Neural cell (in vitro differentiated cells): ENCODE measurements at regions not wholly inside any gene's neighbourhood (a gene's known extent, or its start where the extent isn't known, plus 50 kb on each side); places are given as distances from the start of the nearest gene placed in this dataset.

Source experiments
- H2AFZ ChIP-seq: fragments of 200-600, 300-800 bp; sonication (generic), shearing (Covaris generic); 2 replicates; pipeline ENCODE4 v1.6.0; 2014; ENCODE audit warnings: low read depth, mild to moderate bottlenecking, antibody characterized with exemption, low read length, moderate library complexity
- H3F3A ChIP-seq: fragments of 200-600 bp; shearing (Covaris generic); 2 replicates; pipeline ENCODE4 v1.6.1; 2016; ENCODE audit warnings: mild to moderate bottlenecking, moderate library complexity, mixed read lengths, antibody characterized with exemption, low read length; ENCODE audit not compliant: insufficient read depth, poor library complexity, severe bottlenecking
- H3K27ac ChIP-seq: fragments of 200-600, 300-800 bp; sonication (generic), shearing (Covaris generic); 2 replicates; pipeline ENCODE4 v1.5.1; 2014; ENCODE audit warnings: mild to moderate bottlenecking, low read length, moderate library complexity
- H3K27me3 ChIP-seq: fragments of 300-800, 200-600 bp; sonication (generic), shearing (Covaris generic); 2 replicates; pipeline ENCODE4 v1.6.0; 2014; ENCODE audit warnings: mild to moderate bottlenecking, low read depth, low read length, moderate library complexity; ENCODE audit not compliant: insufficient read depth
- H3K36me3 ChIP-seq: fragments of 300-800, 200-600 bp; sonication (generic), shearing (Covaris generic); 2 replicates; pipeline ENCODE4 v1.5.1; 2014; ENCODE audit warnings: mild to moderate bottlenecking, antibody characterized with exemption, low read length, moderate library complexity; ENCODE audit not compliant: insufficient read depth
- H3K4me2 ChIP-seq: fragments of 300-800, 200-600 bp; sonication (generic), shearing (Covaris generic); 2 replicates; pipeline ENCODE4 v1.6.0; 2014; ENCODE audit warnings: mild to moderate bottlenecking, low read length
- H3K4me3 ChIP-seq: fragments of 300-800, 200-600 bp; sonication (generic), shearing (Covaris generic); 2 replicates; pipeline ENCODE4 v1.5.1; 2014; ENCODE audit warnings: mild to moderate bottlenecking, low read length, moderate library complexity
- H3K79me2 ChIP-seq: fragments of 200-600 bp; shearing (Covaris generic); replicated peaks from 2 replicates; pipeline ENCODE4 v1.6.0; 2014; ENCODE audit warnings: mild to moderate bottlenecking, low read length, moderate library complexity; ENCODE audit not compliant: insufficient read depth
- H3K9ac ChIP-seq: fragments of 300-800, 200-600 bp; sonication (generic), shearing (Covaris generic); 2 replicates; pipeline ENCODE4 v1.6.1; 2016; ENCODE audit warnings: mild to moderate bottlenecking, low read length, mixed read lengths
- H3K9me2 ChIP-seq: fragments of 200-600 bp; shearing (Covaris generic); 2 replicates; pipeline ENCODE4 v1.6.1; 2016; ENCODE audit warnings: mild to moderate bottlenecking, low read length, mixed read lengths; ENCODE audit not compliant: insufficient read depth
- H3K9me3 ChIP-seq: fragments of 200-600, 300-800 bp; sonication (generic), shearing (Covaris generic); 2 replicates; pipeline ENCODE4 v1.6.1; 2016; ENCODE audit warnings: mild to moderate bottlenecking, mixed run types, low read length, moderate library complexity, mixed read lengths
- H4K20me1 ChIP-seq: fragments of 200-600 bp; shearing (Covaris generic); 2 replicates; pipeline ENCODE4 v1.6.1; 2016; ENCODE audit warnings: mild to moderate bottlenecking, mixed run types; ENCODE audit not compliant: insufficient read depth
- EP300 ChIP-seq: fragments of 450-650 bp; conservative IDR thresholded peaks from 2 replicates; pipeline ENCODE4 v1.6.1; 2014; ENCODE audit warnings: antibody characterized with exemption, mild to moderate bottlenecking, moderate library complexity; ENCODE audit not compliant: poor library complexity, severe bottlenecking
- EZH2 ChIP-seq: fragments of 200-600, 300-800 bp; shearing (Covaris generic), sonication (generic); IDR thresholded peaks from 2 replicates; pipeline ENCODE4 v1.6.1; 2014; ENCODE audit warnings: antibody characterized with exemption, low read length, borderline replicate concordance, mild to moderate bottlenecking; ENCODE audit not compliant: insufficient read depth, poor library complexity, severe bottlenecking
- MXI1 ChIP-seq: fragments of 450-650 bp; conservative IDR thresholded peaks from 2 replicates; pipeline ENCODE4 v1.6.1; 2014; ENCODE audit warnings: antibody characterized with exemption, mild to moderate bottlenecking; ENCODE audit not compliant: poor library complexity, severe bottlenecking
- POLR2AphosphoS5 ChIP-seq: IDR thresholded peaks from 2 replicates; pipeline ENCODE4 v1.6.1; 2012
- RAD21 ChIP-seq: fragments of 450-650 bp; conservative IDR thresholded peaks from 2 replicates; pipeline ENCODE4 v1.6.1; 2014; ENCODE audit warnings: antibody characterized with exemption, mild to moderate bottlenecking, moderate library complexity
- SMC3 ChIP-seq: fragments of 450-650 bp; conservative IDR thresholded peaks from 2 replicates; pipeline ENCODE4 v1.6.1; 2014; ENCODE audit warnings: antibody characterized with exemption, mild to moderate bottlenecking, moderate library complexity; ENCODE audit not compliant: poor library complexity
- TAF1 ChIP-seq: IDR thresholded peaks from 2 replicates; pipeline ENCODE4 v1.6.1; 2012; ENCODE audit warnings: low read depth
- TF ChIP-seq, protein P1 (sequence below): IDR thresholded peaks from 2 replicates; pipeline ENCODE4 v1.6.1; 2012; ENCODE audit warnings: borderline replicate concordance
- TF ChIP-seq, protein P2 (sequence below): fragments of 450-650 bp; IDR thresholded peaks from 2 replicates; pipeline ENCODE4 v1.5.1; 2014; ENCODE audit warnings: antibody characterized with exemption, mild to moderate bottlenecking, moderate library complexity; ENCODE audit not compliant: poor library complexity, severe bottlenecking

GRCh38 chr2:65675350-65675749 lies 243.0 kb upstream of the SPRED2 start:
- no peak overlapping the region for H3K27ac ChIP-seq
- no peak overlapping the region for H2AFZ ChIP-seq
- no peaks in the 10 kb centered on the region for H3K9me2 ChIP-seq
- no peaks in the 10 kb centered on the region for H3K79me2 ChIP-seq
- H4K20me1 ChIP-seq: no peaks in the 10 kb centered on the region
- H3K36me3 ChIP-seq: no peaks in the 10 kb centered on the region
- TF ChIP-seq EZH2: no peak
- TF ChIP-seq RAD21: no peak
- no peak for TF ChIP-seq SMC3
- no peak for TF ChIP-seq TAF1
- TF ChIP-seq POLR2AphosphoS5: no peak
- TF ChIP-seq, protein P1, sequence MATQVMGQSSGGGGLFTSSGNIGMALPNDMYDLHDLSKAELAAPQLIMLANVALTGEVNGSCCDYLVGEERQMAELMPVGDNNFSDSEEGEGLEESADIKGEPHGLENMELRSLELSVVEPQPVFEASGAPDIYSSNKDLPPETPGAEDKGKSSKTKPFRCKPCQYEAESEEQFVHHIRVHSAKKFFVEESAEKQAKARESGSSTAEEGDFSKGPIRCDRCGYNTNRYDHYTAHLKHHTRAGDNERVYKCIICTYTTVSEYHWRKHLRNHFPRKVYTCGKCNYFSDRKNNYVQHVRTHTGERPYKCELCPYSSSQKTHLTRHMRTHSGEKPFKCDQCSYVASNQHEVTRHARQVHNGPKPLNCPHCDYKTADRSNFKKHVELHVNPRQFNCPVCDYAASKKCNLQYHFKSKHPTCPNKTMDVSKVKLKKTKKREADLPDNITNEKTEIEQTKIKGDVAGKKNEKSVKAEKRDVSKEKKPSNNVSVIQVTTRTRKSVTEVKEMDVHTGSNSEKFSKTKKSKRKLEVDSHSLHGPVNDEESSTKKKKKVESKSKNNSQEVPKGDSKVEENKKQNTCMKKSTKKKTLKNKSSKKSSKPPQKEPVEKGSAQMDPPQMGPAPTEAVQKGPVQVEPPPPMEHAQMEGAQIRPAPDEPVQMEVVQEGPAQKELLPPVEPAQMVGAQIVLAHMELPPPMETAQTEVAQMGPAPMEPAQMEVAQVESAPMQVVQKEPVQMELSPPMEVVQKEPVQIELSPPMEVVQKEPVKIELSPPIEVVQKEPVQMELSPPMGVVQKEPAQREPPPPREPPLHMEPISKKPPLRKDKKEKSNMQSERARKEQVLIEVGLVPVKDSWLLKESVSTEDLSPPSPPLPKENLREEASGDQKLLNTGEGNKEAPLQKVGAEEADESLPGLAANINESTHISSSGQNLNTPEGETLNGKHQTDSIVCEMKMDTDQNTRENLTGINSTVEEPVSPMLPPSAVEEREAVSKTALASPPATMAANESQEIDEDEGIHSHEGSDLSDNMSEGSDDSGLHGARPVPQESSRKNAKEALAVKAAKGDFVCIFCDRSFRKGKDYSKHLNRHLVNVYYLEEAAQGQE: no peak
- TF ChIP-seq, protein P2, sequence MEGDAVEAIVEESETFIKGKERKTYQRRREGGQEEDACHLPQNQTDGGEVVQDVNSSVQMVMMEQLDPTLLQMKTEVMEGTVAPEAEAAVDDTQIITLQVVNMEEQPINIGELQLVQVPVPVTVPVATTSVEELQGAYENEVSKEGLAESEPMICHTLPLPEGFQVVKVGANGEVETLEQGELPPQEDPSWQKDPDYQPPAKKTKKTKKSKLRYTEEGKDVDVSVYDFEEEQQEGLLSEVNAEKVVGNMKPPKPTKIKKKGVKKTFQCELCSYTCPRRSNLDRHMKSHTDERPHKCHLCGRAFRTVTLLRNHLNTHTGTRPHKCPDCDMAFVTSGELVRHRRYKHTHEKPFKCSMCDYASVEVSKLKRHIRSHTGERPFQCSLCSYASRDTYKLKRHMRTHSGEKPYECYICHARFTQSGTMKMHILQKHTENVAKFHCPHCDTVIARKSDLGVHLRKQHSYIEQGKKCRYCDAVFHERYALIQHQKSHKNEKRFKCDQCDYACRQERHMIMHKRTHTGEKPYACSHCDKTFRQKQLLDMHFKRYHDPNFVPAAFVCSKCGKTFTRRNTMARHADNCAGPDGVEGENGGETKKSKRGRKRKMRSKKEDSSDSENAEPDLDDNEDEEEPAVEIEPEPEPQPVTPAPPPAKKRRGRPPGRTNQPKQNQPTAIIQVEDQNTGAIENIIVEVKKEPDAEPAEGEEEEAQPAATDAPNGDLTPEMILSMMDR: no peak
- TF ChIP-seq EP300: no peak
- no peak for TF ChIP-seq MXI1
- no peaks in the 10 kb centered on the region for H3F3A ChIP-seq
- H3K27me3 ChIP-seq: no peaks in the 10 kb centered on the region
- H3K9ac ChIP-seq: no peak overlapping the region
- H3K4me3 ChIP-seq: no peak overlapping the region
- no peak overlapping the region for H3K4me2 ChIP-seq
- no peaks in the 10 kb centered on the region for H3K9me3 ChIP-seq

DNA sequence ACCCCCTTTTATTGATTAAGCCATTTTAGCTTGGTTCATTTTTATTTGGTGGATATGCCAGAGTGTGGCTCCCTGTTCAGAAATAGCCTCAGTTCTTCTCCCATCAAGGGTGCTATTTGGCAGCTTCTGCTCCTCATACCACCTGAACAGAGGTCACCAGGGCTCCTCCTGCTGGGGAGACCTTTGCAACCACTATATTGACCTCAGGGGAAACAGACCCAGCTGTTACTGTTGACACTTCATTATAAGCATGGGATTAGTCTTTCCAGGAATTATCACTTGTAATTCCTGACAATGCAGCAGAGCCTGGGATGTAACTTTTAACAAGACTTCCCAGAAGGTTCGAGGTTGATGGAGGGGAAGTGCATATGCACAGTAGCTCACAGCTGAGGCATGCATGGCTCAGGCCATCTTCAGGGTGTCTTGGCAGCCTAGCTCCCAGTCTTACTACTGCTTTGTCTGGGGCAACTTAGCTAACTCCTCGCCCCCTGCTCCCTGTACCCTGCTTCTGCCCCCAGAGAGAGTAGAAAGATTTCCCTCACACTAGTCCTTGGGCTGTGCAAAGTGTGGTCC lies 239.4 kb upstream of the SPRED2 start:
- TF ChIP-seq TAF1 (no peak), RAD21 (no peak), EZH2 (no peak)
- TF ChIP-seq, protein P1: no peak
- Histone ChIP-seq H3K4me3 (no peak overlapping the region), H3K27me3 (no peaks in the 10 kb centered on the region), H3K27ac (no peak overlapping the region), H3F3A (no peaks in the 10 kb centered on the region), H3K4me2 (no peak overlapping the region), H3K79me2 (no peaks in the 10 kb centered on the region), H3K36me3 (no peaks in the 10 kb centered on the region), H3K9ac (no peak overlapping the region), H4K20me1 (no peaks in the 10 kb centered on the region), H3K9me2 (no peaks in the 10 kb centered on the region), H2AFZ (no peak overlapping the region), H3K9me3 (no peaks in the 10 kb centered on the region)
